ENCODE measurements at regions not wholly inside any gene's neighbourhood (a gene's known extent, or its start where the extent isn't known, plus 50 kb on each side); places are given as distances from the start of the nearest gene placed in this dataset.

- H4K20me1 ChIP-seq (replicated peaks; ENCODE audit: control insufficient read depth, insufficient read depth, low read length), result no peaks in the 10 kb centered on the region
- CTCF ChIA-PET (ENCODE audit: low intra/inter-chr PET ratio), result no interaction called here
- 29% methylated on average over 5 of the region's 5 CpGs for WGBS (ENCODE audit: insufficient coverage, low coverage, missing lambda C conversion rate)
- H3K79me2 ChIP-seq (ENCODE audit: control insufficient read depth, insufficient read depth, low read length), result no peaks in the 10 kb centered on the region
- H2AFZ ChIP-seq (ENCODE audit: low read depth, low read length), result no peak overlapping the region
- peaks cover 0 to 6% of the 10 kb centered on the region in 2 experiments; a peak in 2 of 5 replicates for H3K4me1 ChIP-seq (replicated peaks in 1 of 2; ENCODE audit: control insufficient read depth in 2 of 2, insufficient read depth in 2 of 2, low read length in 2 of 2)
- FAIRE-seq (no peak), ATAC-seq (no peak), DNase-seq (ENCODE audit: extremely low read depth in 1 of 4, low spot score in 3 of 4) (no peak)
- H3K9me1 ChIP-seq (ENCODE audit: control insufficient read depth, insufficient read depth, low read length), result no peaks in the 10 kb centered on the region
- H3K4me2 ChIP-seq (ENCODE audit: insufficient read depth, low read length), result no peak overlapping the region
- H3K4me3 ChIP-seq, result no peak overlapping the region
- H3K27me3 ChIP-seq (ENCODE audit: control insufficient read depth in 2 of 2, insufficient read depth in 2 of 2, low read length in 2 of 2), result peaks cover 15 to 25% of the 10 kb centered on the region in 2 experiments
- H3K27ac ChIP-seq (ENCODE audit: extremely low read depth, low read depth, low read length), result no peak overlapping the region
- no peak overlapping the region for H3K9ac ChIP-seq (ENCODE audit: insufficient read depth in 1 of 2, low read depth in 2 of 2, low read length in 2 of 2)
- POLR2A ChIA-PET, result interaction anchor here (0.5 to 1.1 kb wide), 2 partner anchors 9 to 79 kb away, joined by 3 read pairs; no protein-coding TSS in a partner anchor
- in situ Hi-C loops (cut with MboI) (no loop called here), intact Hi-C loops (cut with micrococcal nuclease) (no loop called here)
- BruUV-seq (replicated peaks), result no TSS peak
- H3K36me3 ChIP-seq (ENCODE audit: control insufficient read depth, insufficient read depth, low read length), result no peaks in the 10 kb centered on the region
- H3K9me3 ChIP-seq (replicated peaks; ENCODE audit: control insufficient read depth, insufficient read depth, low read depth, low read length), result no peaks in the 10 kb centered on the region
- TF ChIP-seq CBFA2T2 (conservative IDR thresholded peaks at IDR 0.05), result no peak
- no peak for TF ChIP-seq ZNF23 (CRISPR knock-in tag; IDR thresholded peaks at IDR 0.05)
- no peak for TF ChIP-seq MCM3 (IDR thresholded peaks at IDR 0.05)
- TF ChIP-seq KDM2B (CRISPR knock-in tag; IDR thresholded peaks at IDR 0.05), result no peak
- no peak for TF ChIP-seq ARID1B (IDR thresholded peaks at IDR 0.05)
- no peak for TF ChIP-seq KLF1 (tag; IDR thresholded peaks at IDR 0.05)
- TF ChIP-seq BRD4 (IDR thresholded peaks at IDR 0.05), result no peak
- TF ChIP-seq MNT (conservative IDR thresholded peaks at IDR 0.05), result no peak
- TF ChIP-seq IRF1 (CRISPR knock-in tag; IDR thresholded peaks at IDR 0.05; ENCODE audit: borderline replicate concordance), result no peak
- TF ChIP-seq ZNF717 (CRISPR knock-in tag; IDR thresholded peaks at IDR 0.05), result no peak
- TF ChIP-seq ZNF507 (tag; conservative IDR thresholded peaks at IDR 0.05), result no peak
- TF ChIP-seq GATA2 (CRISPR knock-in tag; IDR thresholded peaks at IDR 0.05), result no peak
- no peak for TF ChIP-seq PHB (CRISPR knock-in tag; IDR thresholded peaks at IDR 0.05)
Observed at GRCh38 chr6:3940703-3941102, 91.5 kb downstream of the FAM50B start.
